Breast epithelium (tissue), 3 donors: ENCODE measurements at regions not wholly inside any gene's neighbourhood (a gene's known extent, or its start where the extent isn't known, plus 50 kb on each side); places are given as distances from the start of the nearest gene placed in this dataset.

Experiments used
- POLR2A ChIP-seq: fragments of 450-650 bp; IDR thresholded peaks from one replicate; pipeline ENCODE4 v1.6.1; 2016; ENCODE audit warnings: antibody characterized with exemption, mild to moderate bottlenecking, moderate library complexity
- TF ChIP-seq, protein P1 (sequence below), 3 donors: fragments of 450-650 bp; IDR thresholded peaks; one replicate each; pipeline ENCODE4 v1.5.1; 2016 to 2017; ENCODE audit warnings: antibody characterized with exemption in 3 of 3, mild to moderate bottlenecking in 3 of 3, moderate library complexity in 3 of 3

DNA sequence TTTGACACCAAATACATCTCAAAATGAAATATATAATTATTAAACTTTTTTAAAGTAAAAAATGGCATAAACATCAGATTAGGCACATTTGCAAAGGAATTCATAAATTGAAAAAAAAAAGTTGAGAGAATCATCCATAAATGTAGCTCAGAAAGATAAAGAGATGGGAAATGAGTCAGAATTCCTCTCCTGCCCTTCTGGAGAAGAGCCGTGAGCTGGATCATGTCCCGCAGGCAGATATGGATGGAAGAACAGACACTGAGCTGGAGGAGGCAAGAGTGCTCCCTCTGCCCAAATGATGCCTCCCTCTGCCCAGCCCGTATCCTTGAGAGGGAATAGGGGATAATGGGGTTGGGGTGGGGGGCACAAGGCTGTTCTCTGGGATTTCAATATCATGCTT lies 190.9 kb downstream of the TFCP2L1 start:
- TF ChIP-seq, protein P1, sequence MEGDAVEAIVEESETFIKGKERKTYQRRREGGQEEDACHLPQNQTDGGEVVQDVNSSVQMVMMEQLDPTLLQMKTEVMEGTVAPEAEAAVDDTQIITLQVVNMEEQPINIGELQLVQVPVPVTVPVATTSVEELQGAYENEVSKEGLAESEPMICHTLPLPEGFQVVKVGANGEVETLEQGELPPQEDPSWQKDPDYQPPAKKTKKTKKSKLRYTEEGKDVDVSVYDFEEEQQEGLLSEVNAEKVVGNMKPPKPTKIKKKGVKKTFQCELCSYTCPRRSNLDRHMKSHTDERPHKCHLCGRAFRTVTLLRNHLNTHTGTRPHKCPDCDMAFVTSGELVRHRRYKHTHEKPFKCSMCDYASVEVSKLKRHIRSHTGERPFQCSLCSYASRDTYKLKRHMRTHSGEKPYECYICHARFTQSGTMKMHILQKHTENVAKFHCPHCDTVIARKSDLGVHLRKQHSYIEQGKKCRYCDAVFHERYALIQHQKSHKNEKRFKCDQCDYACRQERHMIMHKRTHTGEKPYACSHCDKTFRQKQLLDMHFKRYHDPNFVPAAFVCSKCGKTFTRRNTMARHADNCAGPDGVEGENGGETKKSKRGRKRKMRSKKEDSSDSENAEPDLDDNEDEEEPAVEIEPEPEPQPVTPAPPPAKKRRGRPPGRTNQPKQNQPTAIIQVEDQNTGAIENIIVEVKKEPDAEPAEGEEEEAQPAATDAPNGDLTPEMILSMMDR (IDR thresholded peaks at IDR 0.05), result no peak
- TF ChIP-seq POLR2A, result no peak
